ENCODE measurements at regions not wholly inside any gene's neighbourhood (a gene's known extent, or its start where the extent isn't known, plus 50 kb on each side); places are given as distances from the start of the nearest gene placed in this dataset.
"Not testable (repeated sequence)": the region's sequence is repeated elsewhere in the genome, so short reads cannot be mapped to it uniquely, and the experiment has no call there.

DNA sequence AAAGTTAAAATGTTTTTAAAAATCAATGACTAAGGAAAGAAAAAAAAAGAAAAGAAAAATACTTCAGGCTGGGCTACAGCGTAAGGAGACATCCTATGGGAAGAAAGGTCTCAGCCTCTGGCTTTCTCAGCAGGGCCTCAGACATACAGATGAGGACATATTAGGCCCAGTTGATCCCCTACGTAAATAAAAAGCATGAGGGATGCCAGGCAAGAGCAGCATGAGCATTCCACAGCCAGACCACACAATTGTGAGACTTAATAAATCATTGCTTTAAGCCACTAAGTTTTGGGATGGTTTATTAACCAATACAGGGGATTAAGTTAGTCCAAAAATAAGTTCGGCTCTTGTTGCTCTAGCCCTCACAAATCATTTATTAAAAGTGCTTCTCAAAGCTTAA is 394.1 kb upstream of the NECTIN3 start:
- no peaks in the 10 kb centered on the region for H3K36me3 ChIP-seq
- TF ChIP-seq Cebpa-rat (IDR thresholded peaks at IDR 0.05): no peak
- H3K4me1 ChIP-seq: no peaks in the 10 kb centered on the region

GRCh38 chr3:110679285-110679684 is 392.3 kb upstream of the NECTIN3 start:
- no peak overlapping the region for H3K9ac ChIP-seq
- no peak overlapping the region for H3K4me2 ChIP-seq
- no peak for TF ChIP-seq Cebpa-rat (IDR thresholded peaks at IDR 0.05)
- no peaks in the 10 kb centered on the region for H3K4me1 ChIP-seq
- H3K27me3 ChIP-seq: no peaks in the 10 kb centered on the region
- peaks cover 0 to 8% (median 0%) of the 10 kb centered on the region in 11 experiments; a peak in 2 of 22 replicates for H3K9me3 ChIP-seq (replicated peaks in 1 of 11)
- no peak overlapping the region for H3K4me3 ChIP-seq
- no peaks in the 10 kb centered on the region for H3K36me3 ChIP-seq
- H4K20me1 ChIP-seq: no peaks in the 10 kb centered on the region
- H3K27ac ChIP-seq: no peak overlapping the region

More for the DNA sequence above, 394.1 kb upstream of the NECTIN3 start:
- H3K27ac ChIP-seq: no peak overlapping the region
- no peak overlapping the region for H3K4me2 ChIP-seq
- no peaks in the 10 kb centered on the region for H4K20me1 ChIP-seq
- H3K4me3 ChIP-seq: no peak overlapping the region
- peaks cover 0 to 8% (median 0%) of the 10 kb centered on the region in 11 experiments; a peak in 2 of 22 replicates for H3K9me3 ChIP-seq (replicated peaks in 1 of 11)
- no peaks in the 10 kb centered on the region for H3K27me3 ChIP-seq
- H3K9ac ChIP-seq: no peak overlapping the region

DNA sequence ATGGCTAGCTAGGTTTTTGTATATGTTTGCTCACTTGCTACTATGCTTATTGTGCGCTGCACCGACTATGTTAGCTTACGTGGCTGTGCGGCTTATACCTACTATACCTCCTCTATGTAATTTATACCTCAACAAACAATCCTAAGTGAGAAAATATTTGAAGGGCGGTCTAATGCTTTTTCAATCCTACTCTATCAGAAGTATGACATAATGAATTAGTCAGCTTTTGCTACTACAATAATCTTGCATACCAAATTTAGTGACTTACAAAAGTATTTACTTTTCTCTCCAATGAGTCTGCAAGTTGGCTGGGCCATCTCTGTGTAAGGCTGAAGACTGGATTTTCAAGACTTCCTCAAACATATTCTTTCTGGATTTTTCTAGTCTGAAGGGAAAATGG is 391.2 kb upstream of the NECTIN3 start:
- TF ChIP-seq Cebpa-rat (IDR thresholded peaks at IDR 0.05): no peak
- Histone ChIP-seq H3K4me2 (no peak overlapping the region), H3K4me1 (no peaks in the 10 kb centered on the region), H3K27me3 (no peaks in the 10 kb centered on the region), H3K9ac (no peak overlapping the region), H3K4me3 (no peak overlapping the region), H4K20me1 (no peaks in the 10 kb centered on the region), H3K9me3 (replicated peaks in 1 of 11) (peaks cover 0 to 3% (median 0%) of the 10 kb centered on the region in 11 experiments; a peak in 2 of 22 replicates), H3K36me3 (no peaks in the 10 kb centered on the region), H3K27ac (no peak overlapping the region)

GRCh38 chr3:110684466-110684865 is 387.1 kb upstream of the NECTIN3 start:
- no peaks in the 10 kb centered on the region for H3K9me3 ChIP-seq (replicated peaks in 1 of 11)
- no peak overlapping the region for H3K4me3 ChIP-seq
- H3K36me3 ChIP-seq: no peaks in the 10 kb centered on the region
- no peaks in the 10 kb centered on the region for H3K27me3 ChIP-seq
- no peak for TF ChIP-seq Cebpa-rat (IDR thresholded peaks at IDR 0.05)
- H3K4me2 ChIP-seq: no peak overlapping the region
- H4K20me1 ChIP-seq: no peaks in the 10 kb centered on the region
- no peak overlapping the region for H3K27ac ChIP-seq
- H3K9ac ChIP-seq: no peak overlapping the region
- H3K4me1 ChIP-seq: no peaks in the 10 kb centered on the region

GRCh38 chr3:110685630-110686029 is 386.0 kb upstream of the NECTIN3 start:
- Histone ChIP-seq H3K4me2 (no peak overlapping the region), H3K4me1 (no peaks in the 10 kb centered on the region), H3K27ac (no peak overlapping the region), H3K27me3 (no peaks in the 10 kb centered on the region), H3K36me3 (no peaks in the 10 kb centered on the region), H4K20me1 (no peaks in the 10 kb centered on the region), H3K4me3 (no peak overlapping the region), H3K9me3 (replicated peaks in 1 of 11) (no peaks in the 10 kb centered on the region), H3K9ac (no peak overlapping the region)
- TF ChIP-seq Cebpa-rat (IDR thresholded peaks at IDR 0.05): no peak

- H3K9me3 ChIP-seq (replicated peaks in 1 of 11): no peaks in the 10 kb centered on the region
- H3K4me2 ChIP-seq: no peak overlapping the region
- H3K4me1 ChIP-seq: no peaks in the 10 kb centered on the region
- H4K20me1 ChIP-seq: no peaks in the 10 kb centered on the region
- H3K36me3 ChIP-seq: no peaks in the 10 kb centered on the region
- H3K27me3 ChIP-seq: no peaks in the 10 kb centered on the region
- no peak overlapping the region for H3K27ac ChIP-seq
- TF ChIP-seq Cebpa-rat (IDR thresholded peaks at IDR 0.05): no peak
- H3K9ac ChIP-seq: no peak overlapping the region
- no peak overlapping the region for H3K4me3 ChIP-seq
Observed at GRCh38 chr3:110686701-110687100, 384.9 kb upstream of the NECTIN3 start.

DNA sequence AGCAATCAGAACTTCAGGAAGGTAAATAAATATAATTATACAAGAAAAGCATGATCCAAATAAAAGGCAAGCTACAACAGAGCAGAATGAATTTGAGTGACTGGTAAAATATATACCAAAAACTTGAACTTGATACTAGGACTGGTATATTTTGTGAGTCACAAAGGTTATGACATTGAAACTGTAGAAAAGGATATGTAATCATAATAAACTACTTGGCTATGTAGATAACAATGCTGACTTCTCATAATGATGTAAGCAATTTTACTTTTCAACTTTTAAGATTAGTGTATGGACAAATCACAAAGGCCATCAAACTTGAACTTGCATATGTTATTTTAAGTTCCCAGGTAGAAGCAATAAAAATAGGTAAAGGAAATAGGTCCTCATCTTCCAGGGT is 384.5 kb upstream of the NECTIN3 start:
- no peaks in the 10 kb centered on the region for H3K9me3 ChIP-seq (replicated peaks in 1 of 11)
- no peak overlapping the region for H3K4me3 ChIP-seq
- H3K27me3 ChIP-seq: no peaks in the 10 kb centered on the region
- no peaks in the 10 kb centered on the region for H3K4me1 ChIP-seq
- no peaks in the 10 kb centered on the region for H4K20me1 ChIP-seq
- TF ChIP-seq Cebpa-rat (IDR thresholded peaks at IDR 0.05): no peak
- no peak overlapping the region for H3K9ac ChIP-seq
- H3K27ac ChIP-seq: no peak overlapping the region
- no peak overlapping the region for H3K4me2 ChIP-seq
- H3K36me3 ChIP-seq: no peaks in the 10 kb centered on the region

- H3K9me3 ChIP-seq (replicated peaks in 1 of 11): peaks cover 0 to 15% (median 0%) of the 10 kb centered on the region in 11 experiments; a peak in 3 of 22 replicates
- H3K4me2 ChIP-seq: no peak overlapping the region
- H3K36me3 ChIP-seq: no peaks in the 10 kb centered on the region
- no peak overlapping the region for H3K9ac ChIP-seq
- H3K27ac ChIP-seq: no peak overlapping the region
- no peak for TF ChIP-seq Cebpa-rat (IDR thresholded peaks at IDR 0.05)
- no peaks in the 10 kb centered on the region for H4K20me1 ChIP-seq
- H3K4me3 ChIP-seq: no peak overlapping the region
- H3K27me3 ChIP-seq: no peaks in the 10 kb centered on the region
- H3K4me1 ChIP-seq: no peaks in the 10 kb centered on the region
Observed at GRCh38 chr3:110697961-110698360, 373.7 kb upstream of the NECTIN3 start.

DNA sequence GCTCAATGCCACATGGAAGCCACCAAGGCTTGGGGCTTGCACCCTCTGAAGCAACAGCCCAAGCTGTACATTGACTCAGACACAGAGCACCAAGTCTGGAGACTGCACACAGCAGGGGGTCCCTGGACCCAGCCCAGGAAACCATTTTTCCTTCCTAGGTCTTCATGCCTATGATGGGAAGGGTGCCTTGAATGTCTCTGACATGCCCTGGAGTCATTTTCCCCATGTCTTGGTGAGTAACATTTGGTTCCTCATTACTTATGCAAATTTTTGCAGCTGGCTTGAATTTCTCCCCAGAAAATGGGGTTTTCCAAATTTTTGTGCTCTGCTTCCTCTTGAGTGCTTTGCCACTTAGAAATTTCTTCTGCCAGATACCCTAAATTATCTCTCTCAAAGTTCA is 367.3 kb upstream of the NECTIN3 start:
- Histone ChIP-seq H3K4me1 (peaks cover 0 to 17% (median 0%) of the 10 kb centered on the region in 10 experiments; a peak in 5 of 20 replicates), H3K4me2 (peak overlapping the region in 2 of 11 experiments; percentile 65 to 77; a peak in 4 of 22 replicates), H3K9me3 (replicated peaks in 1 of 11) (peaks cover 0 to 20% (median 4%) of the 10 kb centered on the region in 11 experiments; a peak in 3 of 22 replicates)
- not testable (repeated sequence) for H3K36me3 ChIP-seq, H3K4me3 ChIP-seq, H3K9ac ChIP-seq, H4K20me1 ChIP-seq, H3K27ac ChIP-seq, H3K27me3 ChIP-seq

GRCh38 chr3:110708156-110708555 is 363.5 kb upstream of the NECTIN3 start:
- Histone ChIP-seq H3K4me2 (no peak overlapping the region), H3K4me1 (peaks cover 0 to 25% (median 5%) of the 10 kb centered on the region in 10 experiments; a peak in 8 of 20 replicates), H4K20me1 (no peaks in the 10 kb centered on the region), H3K4me3 (no peak overlapping the region), H3K27ac (no peak overlapping the region), H3K27me3 (no peaks in the 10 kb centered on the region), H3K9me3 (replicated peaks in 1 of 11) (peaks cover 0 to 8% (median 0%) of the 10 kb centered on the region in 11 experiments; a peak in 2 of 22 replicates), H3K36me3 (no peaks in the 10 kb centered on the region), H3K9ac (no peak overlapping the region)
- no peak for TF ChIP-seq Cebpa-rat (IDR thresholded peaks at IDR 0.05)
